ENCODE measurements at regions not wholly inside any gene's neighbourhood (a gene's known extent, or its start where the extent isn't known, plus 50 kb on each side); places are given as distances from the start of the nearest gene placed in this dataset.
A peak's percentile ranks its signal among the peaks of the same experiment; 100 is the strongest.

DNA sequence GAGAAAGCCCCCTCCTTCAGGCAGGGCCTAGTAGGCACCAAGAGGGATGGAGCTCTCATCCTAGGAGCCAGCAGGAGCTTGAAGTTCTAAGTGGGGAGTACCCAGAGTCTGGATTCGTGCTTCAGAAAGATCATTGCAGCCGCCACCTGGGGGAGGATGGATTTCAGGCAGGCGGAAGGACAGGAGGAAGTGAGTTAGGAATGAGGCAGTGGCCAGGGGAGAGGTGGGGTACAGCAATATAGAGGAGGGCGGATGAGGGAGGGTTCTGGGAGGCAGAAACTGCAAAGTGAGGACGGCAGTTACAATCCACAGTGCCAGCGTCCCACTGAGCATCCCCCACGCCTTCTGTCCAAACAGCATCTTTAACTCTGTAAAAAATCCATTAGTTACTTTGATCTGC, 65.2 kb upstream of the LINGO1 start:
- DNase-seq: no peak

DNA sequence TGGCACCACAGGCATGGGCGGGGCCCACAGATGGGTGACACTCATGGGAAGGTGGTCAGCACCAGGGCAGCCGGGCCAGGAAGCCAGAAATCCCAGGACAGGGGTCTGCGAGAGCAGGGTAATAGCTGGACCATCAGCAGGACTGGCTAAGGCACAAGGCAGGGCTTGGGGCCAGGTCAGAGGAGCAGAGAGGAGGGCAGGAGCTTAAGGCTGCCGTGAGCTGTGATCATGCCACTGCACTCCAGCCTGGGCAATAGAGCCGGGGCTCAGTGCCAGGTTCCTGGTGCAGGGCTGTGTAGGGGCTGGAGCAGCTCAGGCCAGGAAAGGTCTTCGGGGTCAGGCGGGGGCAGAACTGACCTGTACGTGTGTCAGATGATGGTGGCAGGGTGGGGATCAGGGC, 64.2 kb upstream of the LINGO1 start:
- DNase-seq: no peak

GRCh38 chr15:77695961-77696582, 63.4 kb upstream of the LINGO1 start:
- no peak for DNase-seq

DNA sequence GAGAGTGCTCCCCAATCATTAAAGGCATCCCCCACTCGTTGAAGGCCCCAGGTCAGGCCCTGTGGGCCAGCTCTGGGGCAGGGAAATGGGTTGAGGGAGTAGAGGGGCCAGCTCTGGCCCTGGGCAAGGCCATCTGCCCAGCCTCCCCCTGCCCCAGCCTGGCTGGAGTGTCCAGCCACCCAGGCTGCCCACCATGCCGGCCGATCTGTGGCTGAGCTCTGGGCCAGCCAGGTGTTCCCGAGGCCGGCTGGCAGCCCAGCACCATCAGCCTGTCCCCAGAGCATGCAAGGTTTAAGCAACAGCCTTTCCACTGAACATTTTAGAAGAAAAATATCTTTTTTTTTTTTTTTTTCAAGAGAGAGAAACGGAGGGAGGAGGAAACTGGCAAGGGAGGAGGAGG, 62.8 kb upstream of the LINGO1 start:
- DNase-seq: no peak

DNA sequence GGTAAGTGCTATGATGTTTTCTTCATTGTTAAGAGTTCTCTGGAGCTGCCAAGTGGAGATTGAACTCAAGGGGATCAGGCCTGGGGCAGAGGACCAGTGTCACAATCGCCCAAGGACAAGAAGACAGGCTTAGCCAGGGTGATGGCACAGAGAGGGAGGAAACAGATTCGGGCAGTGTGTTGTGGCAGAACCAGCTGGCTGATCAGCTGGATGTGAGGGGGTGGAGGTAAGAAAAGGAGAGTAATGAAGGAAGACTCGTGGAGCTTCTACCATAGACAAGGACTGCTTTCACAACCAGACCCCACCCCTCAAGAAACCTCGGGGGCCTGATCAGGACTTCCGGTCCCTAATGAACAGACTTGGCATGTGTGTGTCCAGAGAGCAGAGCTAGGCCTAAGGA, 60.9 kb upstream of the LINGO1 start:
- DNase-seq: no peak

GRCh38 chr15:77692614-77693013, 59.9 kb upstream of the LINGO1 start:
- DNase-seq: no peak

GRCh38 chr15:77691607-77692006, 58.9 kb upstream of the LINGO1 start:
- DNase-seq: no peak

DNA sequence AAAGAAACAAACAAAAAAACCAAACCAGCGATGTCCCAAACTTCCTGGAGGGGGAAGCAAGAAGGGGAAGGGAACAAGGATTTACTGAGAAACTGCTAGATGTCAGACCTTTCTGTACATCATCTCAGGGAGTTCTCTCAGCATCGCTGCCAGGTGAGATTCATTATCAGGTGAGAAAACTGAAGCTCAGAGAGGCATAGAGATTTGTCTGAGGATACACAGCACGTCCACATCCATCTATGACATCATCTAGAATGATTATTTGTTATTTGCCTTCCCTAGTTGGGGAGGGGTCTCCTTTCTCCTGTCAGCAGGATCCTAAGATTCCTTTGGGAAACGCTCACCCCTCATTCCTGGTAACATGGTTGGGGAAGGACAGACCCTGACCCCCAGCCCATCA, 57.1 kb upstream of the LINGO1 start:
- DNase-seq: no peak

GRCh38 chr15:77688693-77689092, 56.0 kb upstream of the LINGO1 start:
- DNase-seq: peak; percentile 55

DNA sequence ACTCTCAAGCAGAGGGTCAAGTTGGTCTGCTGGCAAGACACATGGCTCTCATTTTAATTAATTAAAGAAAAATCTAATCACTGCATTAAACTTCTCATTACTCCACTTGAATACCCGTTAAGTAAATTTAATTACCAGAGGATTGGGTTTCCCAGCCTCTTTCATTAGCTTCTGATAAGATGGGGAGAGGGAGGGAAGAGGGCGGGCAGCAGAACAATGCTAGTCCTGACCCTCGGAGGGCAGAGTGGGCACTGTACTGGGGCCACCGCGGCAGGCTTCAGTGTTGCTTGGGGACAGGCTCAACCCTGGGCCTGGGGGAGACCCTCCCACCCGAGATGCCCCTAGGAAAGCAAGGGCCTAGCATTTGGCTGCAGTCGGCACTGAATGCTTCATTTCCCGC, 55.6 kb upstream of the LINGO1 start:
- DNase-seq: no peak

DNA sequence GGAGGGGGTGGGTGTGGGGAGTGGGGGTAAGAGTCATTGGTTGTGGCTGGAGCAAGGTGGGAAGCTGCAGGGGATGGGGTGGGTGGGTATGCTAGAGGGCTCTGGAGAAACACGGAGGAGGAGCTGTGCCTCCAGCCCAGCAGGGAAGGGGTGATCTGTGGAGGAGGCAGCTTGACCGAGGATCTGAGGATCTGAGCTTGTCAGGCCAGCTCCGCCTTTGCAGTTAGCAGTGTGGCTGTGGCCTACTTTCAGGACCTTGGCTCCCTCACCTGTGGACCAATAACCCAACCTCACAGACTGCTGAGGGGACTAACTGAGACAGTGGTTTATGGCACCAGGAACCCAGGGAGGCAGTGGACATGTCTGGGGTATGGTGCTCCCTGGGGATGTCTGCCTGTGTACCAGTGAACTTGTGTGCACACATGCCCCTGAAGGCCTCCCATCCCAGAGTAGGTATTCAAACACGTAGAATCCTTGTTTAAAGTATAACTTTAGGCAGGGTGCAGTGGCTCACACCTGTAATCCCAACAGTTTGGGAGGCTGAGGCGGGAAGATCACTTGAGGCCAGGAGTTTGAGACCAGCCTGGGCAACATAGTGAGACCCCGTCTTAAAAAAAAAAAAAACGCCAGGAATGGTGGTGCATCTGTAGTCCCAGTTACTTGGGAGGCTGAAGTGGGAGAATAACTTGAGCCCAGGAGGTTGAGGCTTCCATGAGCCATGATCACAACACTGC, 52.5 kb upstream of the LINGO1 start:
- no peak for DNase-seq

DNA sequence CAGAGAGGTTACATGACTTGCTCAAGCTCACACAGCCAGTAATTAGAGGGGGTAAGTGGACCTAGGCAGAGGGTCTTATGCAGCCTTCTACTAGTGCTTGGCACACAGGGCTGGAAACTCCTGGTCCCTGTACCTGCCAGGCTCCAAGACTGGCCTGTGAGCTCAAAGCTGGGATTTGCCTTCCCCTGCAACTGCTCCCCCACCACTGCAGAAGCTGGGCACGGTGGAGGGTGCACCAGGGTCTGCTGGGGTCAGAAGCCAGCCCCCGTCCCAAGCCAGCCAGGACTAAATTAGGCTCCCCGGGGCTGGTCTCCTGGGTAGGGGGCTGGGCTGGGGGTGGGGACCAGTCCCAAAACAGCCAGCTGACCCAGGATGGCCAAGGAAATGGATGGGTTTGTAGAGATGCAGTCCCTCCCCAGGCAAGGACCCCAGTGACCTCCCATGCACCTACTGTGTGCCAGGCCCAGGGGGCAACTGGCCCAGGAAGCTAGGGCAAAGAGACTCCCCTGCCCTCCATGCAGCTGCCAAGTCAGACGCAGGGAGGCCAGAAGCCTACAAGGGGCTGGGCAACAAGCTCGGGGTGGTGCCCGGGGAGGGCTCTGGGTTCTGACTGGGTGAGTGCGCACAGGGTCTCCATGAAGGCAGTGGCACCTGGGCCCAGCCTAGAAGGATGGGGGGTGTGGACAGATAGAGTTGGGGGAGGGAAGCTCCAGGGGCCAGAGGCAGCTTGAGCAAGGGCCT, 51.8 kb upstream of the LINGO1 start:
- no peak for DNase-seq

GRCh38 chr15:77682564-77682963, 49.9 kb upstream of the LINGO1 start:
- no peak for DNase-seq
